Hematopoietic multipotent progenitor cell treated with erythropoietin and hydrocortisone succinate and interleukin-3 and kit ligand, for 17 days (in vitro differentiated cells): ENCODE measurements at regions not wholly inside any gene's neighbourhood (a gene's known extent, or its start where the extent isn't known, plus 50 kb on each side); places are given as distances from the start of the nearest gene placed in this dataset.
"Not testable (repeated sequence)": the region's sequence is repeated elsewhere in the genome, so short reads cannot be mapped to it uniquely, and the experiment has no call there.

ENCODE experiments used
- DNase-seq: peaks from one replicate; pipeline ENCODE4 v3.0.0-alpha.2; 2015; ENCODE audit warnings: low spot score

GRCh38 chr7:39758234-39758970 lies 135.0 kb downstream of the RALA start:
- no peak for DNase-seq

GRCh38 chr7:39761449-39761848 lies 138.1 kb downstream of the RALA start:
- no peak for DNase-seq

GRCh38 chr7:39762466-39762865 lies 139.1 kb downstream of the RALA start:
- DNase-seq = not testable (repeated sequence)

DNA sequence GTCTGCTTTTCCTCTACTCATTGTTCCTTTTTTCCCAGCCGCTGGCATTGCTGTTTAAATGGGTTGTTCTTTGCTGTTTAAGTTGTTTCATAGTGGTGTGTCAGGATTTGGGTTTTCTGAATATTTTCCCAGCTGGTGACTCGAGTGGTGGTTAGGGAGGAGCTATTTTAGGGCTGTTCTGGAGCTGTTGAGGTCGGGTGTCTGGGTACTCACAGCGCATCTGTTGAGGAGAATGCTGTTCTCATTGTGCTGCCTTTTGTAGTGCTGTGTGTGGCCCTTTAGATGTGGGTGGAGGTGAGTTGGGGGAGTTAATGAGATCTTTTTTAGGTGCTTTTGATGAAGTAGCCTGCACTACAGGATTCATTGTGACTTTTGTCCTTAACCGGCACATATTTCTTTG lies 139.5 kb downstream of the RALA start:
- DNase-seq = not testable (repeated sequence)

GRCh38 chr7:39765833-39766232 lies 142.5 kb downstream of the RALA start:
- not testable (repeated sequence) for DNase-seq

- not testable (repeated sequence) for DNase-seq
Measured at GRCh38 chr7:39768439-39768838, 145.1 kb downstream of the RALA start.

GRCh38 chr7:39774341-39774851 lies 151.0 kb downstream of the RALA start:
- not testable (repeated sequence) for DNase-seq

DNA sequence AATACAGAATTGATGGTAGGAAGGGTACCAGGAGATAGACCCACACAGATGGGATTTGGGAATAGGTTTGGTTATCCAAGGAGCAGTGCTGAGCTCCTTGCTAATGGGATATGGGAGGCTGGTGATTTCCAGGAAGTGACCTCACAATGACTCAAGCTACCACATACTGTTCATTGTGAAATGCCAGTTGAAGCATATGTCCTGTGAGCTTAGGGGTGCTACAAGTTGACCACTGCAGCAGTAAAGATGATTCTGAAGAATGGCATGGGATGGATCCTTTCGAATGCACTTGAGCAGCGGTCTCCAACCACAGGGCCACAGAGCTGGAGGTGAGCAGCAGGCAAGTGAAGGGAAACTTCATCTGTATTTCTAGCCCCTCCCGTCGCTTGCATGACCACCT lies 158.2 kb downstream of the RALA start:
- not testable (repeated sequence) for DNase-seq

GRCh38 chr7:39786440-39786839 lies 163.1 kb downstream of the RALA start:
- not testable (repeated sequence) for DNase-seq

- DNase-seq = not testable (repeated sequence)
Measured at GRCh38 chr7:39791035-39791434, 159.0 kb upstream of the CDK13 start.

- DNase-seq = not testable (repeated sequence)
Measured at GRCh38 chr7:39791911-39792310, 158.1 kb upstream of the CDK13 start.

DNA sequence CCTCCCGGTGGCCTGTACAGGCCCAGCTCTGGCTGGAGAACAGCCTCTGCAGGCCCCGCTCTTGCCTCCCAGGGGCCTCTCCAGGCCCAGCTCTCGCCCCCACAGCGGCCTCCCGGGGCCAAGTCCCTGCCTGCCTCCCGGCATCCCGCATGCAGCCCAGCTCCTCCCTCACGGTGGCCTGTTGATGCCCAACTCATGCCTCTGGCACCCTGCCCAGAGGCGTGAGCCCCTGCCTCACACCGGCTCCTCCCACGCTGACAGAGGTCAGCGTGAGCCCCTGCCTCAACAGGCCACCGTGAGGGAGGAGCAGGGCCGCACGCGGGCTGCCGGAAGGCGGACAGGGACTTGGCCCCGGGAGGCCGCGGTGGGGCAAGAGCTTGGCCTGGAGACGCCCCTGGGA lies 157.0 kb upstream of the CDK13 start:
- not testable (repeated sequence) for DNase-seq

GRCh38 chr7:39793851-39794250 lies 156.2 kb upstream of the CDK13 start:
- not testable (repeated sequence) for DNase-seq

- DNase-seq = not testable (repeated sequence)
Measured at GRCh38 chr7:39796947-39797346, 153.1 kb upstream of the CDK13 start.

- DNase-seq = not testable (repeated sequence)
Measured at GRCh38 chr7:39798077-39798476, 152.0 kb upstream of the CDK13 start.

GRCh38 chr7:39808796-39809481 lies 141.1 kb upstream of the CDK13 start:
- DNase-seq = no peak

DNA sequence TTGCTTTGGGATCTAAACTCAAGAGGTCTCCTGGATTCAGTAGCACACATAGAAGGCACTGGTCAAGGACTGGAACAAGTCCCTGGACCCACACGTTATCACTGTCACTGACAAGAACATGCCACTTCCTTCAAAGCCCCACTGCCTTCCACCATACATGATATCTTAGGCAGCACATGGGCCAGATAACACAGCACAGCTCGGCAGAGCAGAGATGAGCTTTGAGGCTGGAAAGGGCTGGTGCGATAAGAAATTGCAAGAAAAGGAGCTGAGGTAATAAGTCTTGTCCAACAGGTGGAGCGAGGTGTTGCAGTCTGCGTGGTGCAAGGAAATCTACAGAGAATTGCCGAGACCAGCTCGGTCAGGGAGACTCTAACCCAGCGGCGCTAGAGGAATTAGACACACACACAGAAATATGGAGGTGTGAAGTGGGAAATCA lies 139.8 kb upstream of the CDK13 start:
- DNase-seq = peak; percentile 13

DNA sequence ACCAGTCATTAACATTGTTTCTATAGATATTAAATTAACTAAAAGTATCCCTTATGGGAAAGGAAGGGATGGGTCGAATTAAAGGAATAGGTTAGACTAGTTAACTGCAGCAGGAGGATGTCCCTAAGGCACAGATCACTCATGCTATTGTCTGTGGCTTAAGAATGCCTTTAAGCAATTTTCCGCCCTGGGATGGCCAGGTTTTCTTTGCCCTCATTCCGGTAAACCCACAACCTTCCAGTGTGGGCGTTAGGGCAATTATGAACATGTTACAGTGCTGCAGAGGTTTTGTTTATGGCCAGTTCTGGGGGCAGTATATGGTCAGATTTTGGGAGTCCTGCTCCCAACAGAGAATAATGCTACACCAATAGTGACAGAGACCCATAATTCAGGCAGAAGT lies 139.3 kb upstream of the CDK13 start:
- DNase-seq = no peak

DNA sequence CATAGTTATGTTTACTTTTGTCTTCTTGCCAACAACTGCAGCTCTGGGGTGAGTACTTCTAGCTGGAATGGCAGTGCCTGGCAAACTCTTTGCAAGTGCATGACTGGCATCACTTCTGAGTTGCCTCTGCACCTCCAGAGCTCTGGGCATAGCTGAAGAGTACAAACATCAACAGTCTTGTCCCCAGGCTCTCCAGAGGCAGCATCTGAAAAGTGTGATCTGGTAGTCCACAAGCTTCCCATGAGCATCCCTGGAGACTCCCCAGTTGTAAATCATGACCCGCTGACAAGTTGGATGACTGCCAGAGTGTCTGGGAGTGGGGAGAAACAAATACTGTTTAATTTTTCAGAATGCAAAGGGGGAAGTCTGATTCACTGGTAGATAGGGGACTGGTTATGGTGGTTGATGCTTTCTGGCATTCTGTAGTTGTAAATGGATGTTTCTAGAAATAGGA lies 138.9 kb upstream of the CDK13 start:
- no peak for DNase-seq

DNA sequence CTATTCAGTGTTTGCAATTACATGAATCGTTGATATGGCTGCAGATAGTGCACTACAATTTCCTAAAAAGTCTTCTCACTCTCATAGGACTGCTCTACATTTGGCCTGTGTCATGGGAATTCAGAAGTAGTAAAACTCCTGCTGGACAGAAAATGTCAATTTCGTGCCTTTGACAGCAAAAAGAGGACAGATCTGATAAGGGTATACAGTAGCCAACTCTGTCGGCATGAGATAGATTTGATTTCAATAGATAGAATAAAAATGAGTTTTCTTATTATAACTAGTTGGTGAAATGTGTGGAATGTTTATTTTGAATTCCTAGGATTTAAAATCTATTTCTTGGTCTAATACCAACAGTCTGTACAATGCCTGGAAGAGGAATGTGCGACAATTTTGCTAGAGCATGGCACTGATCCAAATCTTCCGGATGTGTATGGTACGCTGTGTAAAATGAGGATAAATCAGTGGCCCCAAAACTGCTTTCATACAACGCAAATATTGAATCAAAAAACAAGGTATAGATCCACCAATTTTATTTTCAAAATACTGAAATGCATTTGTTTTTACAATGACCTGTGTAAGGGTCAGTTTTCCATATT lies 133.5 kb upstream of the CDK13 start:
- DNase-seq = no peak

- DNase-seq = no peak
Measured at GRCh38 chr7:39819514-39819913, 130.5 kb upstream of the CDK13 start.

GRCh38 chr7:39824456-39825200 lies 125.4 kb upstream of the CDK13 start:
- DNase-seq = no peak
